Mesendoderm (in vitro differentiated cells): ENCODE measurements at regions not wholly inside any gene's neighbourhood (a gene's known extent, or its start where the extent isn't known, plus 50 kb on each side); places are given as distances from the start of the nearest gene placed in this dataset.

Experiments used
- DNase-seq: peaks from one replicate; pipeline ENCODE4 v3.0.0; 2013
- H2AK5ac ChIP-seq: 2 replicates; pipeline ENCODE4 v1.6.1; 2013; ENCODE audit warnings: low read length, inconsistent platforms
- H2BK120ac ChIP-seq: 2 replicates; pipeline ENCODE4 v1.6.1; 2013; ENCODE audit warnings: low read depth, mild to moderate bottlenecking, low read length, moderate library complexity, mixed read lengths
- H2BK15ac ChIP-seq: replicated peaks from 2 replicates; pipeline ENCODE4 v1.6.1; 2013; ENCODE audit warnings: low read depth, mild to moderate bottlenecking, moderate library complexity
- H2BK5ac ChIP-seq: 2 replicates; pipeline ENCODE4 v1.6.1; 2013; ENCODE audit warnings: low read length, inconsistent platforms
- H3K18ac ChIP-seq: 2 replicates; pipeline ENCODE4 v1.6.1; 2013; ENCODE audit warnings: mild to moderate bottlenecking, low read length, mixed read lengths
- H3K23ac ChIP-seq: one replicate; pipeline ENCODE4 v1.6.1; 2013; ENCODE audit warnings: low read length
- H3K27ac ChIP-seq: 2 replicates; pipeline ENCODE4 v1.5.1; 2013; ENCODE audit warnings: low read depth, mild to moderate bottlenecking, inconsistent platforms, low read length, moderate library complexity
- H3K27me3 ChIP-seq: 2 replicates; pipeline ENCODE4 v1.6.1; 2013; ENCODE audit warnings: low read length, control low read depth, mild to moderate bottlenecking, inconsistent platforms; ENCODE audit not compliant: insufficient read depth, poor library complexity
- H3K36me3 ChIP-seq: 2 replicates; pipeline ENCODE4 v1.6.1; 2013; ENCODE audit warnings: low read length, inconsistent platforms; ENCODE audit not compliant: control insufficient read depth, insufficient read depth
- H3K4ac ChIP-seq: one replicate; pipeline ENCODE4 v1.6.1; 2013; ENCODE audit warnings: low read depth, mild to moderate bottlenecking, low read length, moderate library complexity
- H3K4me1 ChIP-seq: 2 replicates; pipeline ENCODE4 v1.6.1; 2013; ENCODE audit warnings: low read depth, low read length, inconsistent platforms; ENCODE audit not compliant: control insufficient read depth
- H3K4me2 ChIP-seq: 2 replicates; pipeline ENCODE4 v1.6.1; 2013; ENCODE audit warnings: low read length
- H3K4me3 ChIP-seq: 2 replicates; pipeline ENCODE4 v1.5.1; 2013; ENCODE audit warnings: mild to moderate bottlenecking, low read length
- H3K56ac ChIP-seq: one replicate; pipeline ENCODE4 v1.6.1; 2013; ENCODE audit warnings: low read length
- H3K79me1 ChIP-seq: 2 replicates; pipeline ENCODE4 v1.6.1; 2013; ENCODE audit warnings: low read length, inconsistent platforms
- H3K79me2 ChIP-seq: 2 replicates; pipeline ENCODE4 v1.6.1; 2013; ENCODE audit warnings: mild to moderate bottlenecking, low read length; ENCODE audit not compliant: control insufficient read depth, insufficient read depth
- H3K9ac ChIP-seq: 2 replicates; pipeline ENCODE4 v1.6.1; 2013; ENCODE audit warnings: low read length, inconsistent platforms
- H4K5ac ChIP-seq: one replicate; pipeline ENCODE4 v1.6.1; 2013; ENCODE audit warnings: low read length
- H4K8ac ChIP-seq: one replicate; pipeline ENCODE4 v1.6.1; 2013; ENCODE audit warnings: low read depth, mild to moderate bottlenecking, control low read depth, low read length, moderate library complexity
- whole genome bisulfite sequencing: extraction: QIAGEN DNeasy Blood & Tissue Kit; methylation state at CpG from one replicate; pipeline ENCODE4 v1.1.7; 2013; ENCODE audit warnings: low lambda C conversion rate, missing lambda C conversion rate; ENCODE audit not compliant: insufficient coverage; ENCODE audit errors: extremely low coverage; 5-methylcytosine and 5-hydroxymethylcytosine counted together

DNA sequence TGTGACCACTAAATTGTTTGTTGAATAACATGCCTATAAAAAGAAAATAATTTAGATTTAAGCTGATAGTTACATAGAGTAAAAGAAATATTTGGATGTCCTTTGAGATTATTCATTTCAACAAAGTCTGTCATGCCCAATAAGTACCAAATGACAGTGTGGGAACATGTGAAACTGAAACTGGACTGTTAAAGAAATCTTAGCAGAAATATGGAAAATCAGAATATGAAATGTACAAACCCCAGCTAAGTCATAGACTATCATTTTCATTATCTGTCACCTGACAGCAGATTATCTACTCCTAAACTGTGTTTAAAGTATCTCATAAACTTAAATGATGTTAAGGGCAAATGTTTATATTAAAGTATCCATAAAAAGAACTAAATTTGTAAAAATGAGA lies 437.8 kb upstream of the FAM241A start:
- Histone ChIP-seq H2BK120ac (no peak overlapping the region), H3K4me2 (no peak overlapping the region), H2AK5ac (no peak overlapping the region), H2BK15ac (no peak overlapping the region), H3K79me1 (no peaks in the 10 kb centered on the region), H4K5ac (no peak overlapping the region), H3K27ac (no peak overlapping the region), H3K23ac (no peak overlapping the region), H3K56ac (no peak overlapping the region), H3K4me3 (no peak overlapping the region), H3K4ac (no peak overlapping the region), H3K4me1 (no peaks in the 10 kb centered on the region), H3K79me2 (no peaks in the 10 kb centered on the region), H2BK5ac (no peak overlapping the region), H3K18ac (no peak overlapping the region), H3K36me3 (no peaks in the 10 kb centered on the region), H3K27me3 (no peaks in the 10 kb centered on the region), H4K8ac (no peak overlapping the region), H3K9ac (no peak overlapping the region)
- no peak for DNase-seq

DNA sequence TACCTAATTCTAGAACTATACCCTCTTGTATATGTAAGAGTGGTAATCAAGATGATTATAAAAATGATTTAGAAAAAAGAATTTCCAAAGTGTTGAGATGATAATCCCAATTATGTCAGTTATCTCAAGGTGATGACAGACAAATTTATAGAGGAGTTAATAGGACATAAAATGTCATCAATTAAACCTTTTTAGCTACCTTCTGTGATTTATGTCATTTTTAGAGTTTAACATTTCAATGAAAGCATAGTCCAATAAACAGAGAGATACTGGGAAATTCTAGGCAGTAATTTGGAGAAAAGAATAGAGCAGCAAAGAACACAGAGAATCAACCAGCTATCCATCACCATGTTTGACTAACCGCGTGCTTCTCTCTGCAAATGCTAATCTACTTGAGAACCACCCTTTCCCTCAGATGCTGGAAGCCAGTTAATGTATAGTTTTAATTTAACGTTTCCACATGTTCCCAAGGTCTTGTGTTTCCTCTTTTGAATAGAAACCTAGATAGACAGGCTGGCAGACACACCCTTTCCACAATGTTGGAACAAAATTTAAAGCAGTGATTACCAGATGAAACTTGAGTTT lies 433.1 kb upstream of the FAM241A start:
- WGBS, result no CpG with 5 or more reads among the region's 3 CpGs
- H2BK15ac ChIP-seq, result no peak overlapping the region
- H3K18ac ChIP-seq, result no peak overlapping the region
- no peak for DNase-seq
- no peak overlapping the region for H4K8ac ChIP-seq
- no peaks in the 10 kb centered on the region for H3K36me3 ChIP-seq
- no peak overlapping the region for H3K4me2 ChIP-seq
- H3K4ac ChIP-seq, result no peak overlapping the region
- H3K9ac ChIP-seq, result no peak overlapping the region
- no peaks in the 10 kb centered on the region for H3K79me1 ChIP-seq
- H3K23ac ChIP-seq, result no peak overlapping the region
- no peaks in the 10 kb centered on the region for H3K79me2 ChIP-seq
- H3K56ac ChIP-seq, result no peak overlapping the region
- no peak overlapping the region for H2BK120ac ChIP-seq
- H3K4me3 ChIP-seq, result no peak overlapping the region
- H4K5ac ChIP-seq, result no peak overlapping the region
- H3K27me3 ChIP-seq, result no peaks in the 10 kb centered on the region
- no peaks in the 10 kb centered on the region for H3K4me1 ChIP-seq
- H3K27ac ChIP-seq, result no peak overlapping the region
- H2BK5ac ChIP-seq, result no peak overlapping the region
- no peak overlapping the region for H2AK5ac ChIP-seq

GRCh38 chr4:111713276-111713675 lies 432.0 kb upstream of the FAM241A start:
- Histone ChIP-seq H3K79me2 (no peaks in the 10 kb centered on the region), H3K18ac (no peak overlapping the region), H2BK15ac (no peak overlapping the region), H3K36me3 (no peaks in the 10 kb centered on the region), H3K4ac (no peak overlapping the region), H4K8ac (no peak overlapping the region), H4K5ac (no peak overlapping the region), H2AK5ac (no peak overlapping the region), H3K27me3 (no peaks in the 10 kb centered on the region), H3K4me1 (no peaks in the 10 kb centered on the region), H3K56ac (no peak overlapping the region), H2BK5ac (no peak overlapping the region), H3K9ac (no peak overlapping the region), H3K79me1 (no peaks in the 10 kb centered on the region), H3K4me2 (no peak overlapping the region), H3K4me3 (no peak overlapping the region), H3K23ac (no peak overlapping the region), H3K27ac (no peak overlapping the region), H2BK120ac (no peak overlapping the region)
- WGBS, result no CpG with 5 or more reads among the region's 3 CpGs
- no peak for DNase-seq

- H3K9ac ChIP-seq, result no peak overlapping the region
- H4K5ac ChIP-seq, result no peak overlapping the region
- no peak overlapping the region for H3K4ac ChIP-seq
- H4K8ac ChIP-seq, result no peak overlapping the region
- H3K36me3 ChIP-seq, result no peaks in the 10 kb centered on the region
- no peak overlapping the region for H3K4me2 ChIP-seq
- no peak overlapping the region for H2BK15ac ChIP-seq
- DNase-seq, result no peak
- H2BK120ac ChIP-seq, result no peak overlapping the region
- no peak overlapping the region for H3K4me3 ChIP-seq
- H2AK5ac ChIP-seq, result no peak overlapping the region
- no peaks in the 10 kb centered on the region for H3K4me1 ChIP-seq
- H3K79me2 ChIP-seq, result no peaks in the 10 kb centered on the region
- no peak overlapping the region for H2BK5ac ChIP-seq
- H3K18ac ChIP-seq, result no peak overlapping the region
- no peaks in the 10 kb centered on the region for H3K79me1 ChIP-seq
- no CpG with 5 or more reads among the region's 1 CpG for WGBS
- H3K27me3 ChIP-seq, result no peaks in the 10 kb centered on the region
- no peak overlapping the region for H3K27ac ChIP-seq
- H3K23ac ChIP-seq, result no peak overlapping the region
- H3K56ac ChIP-seq, result no peak overlapping the region
These were observed 427.3 kb upstream of the FAM241A start for GRCh38 chr4:111717921-111718320.

DNA sequence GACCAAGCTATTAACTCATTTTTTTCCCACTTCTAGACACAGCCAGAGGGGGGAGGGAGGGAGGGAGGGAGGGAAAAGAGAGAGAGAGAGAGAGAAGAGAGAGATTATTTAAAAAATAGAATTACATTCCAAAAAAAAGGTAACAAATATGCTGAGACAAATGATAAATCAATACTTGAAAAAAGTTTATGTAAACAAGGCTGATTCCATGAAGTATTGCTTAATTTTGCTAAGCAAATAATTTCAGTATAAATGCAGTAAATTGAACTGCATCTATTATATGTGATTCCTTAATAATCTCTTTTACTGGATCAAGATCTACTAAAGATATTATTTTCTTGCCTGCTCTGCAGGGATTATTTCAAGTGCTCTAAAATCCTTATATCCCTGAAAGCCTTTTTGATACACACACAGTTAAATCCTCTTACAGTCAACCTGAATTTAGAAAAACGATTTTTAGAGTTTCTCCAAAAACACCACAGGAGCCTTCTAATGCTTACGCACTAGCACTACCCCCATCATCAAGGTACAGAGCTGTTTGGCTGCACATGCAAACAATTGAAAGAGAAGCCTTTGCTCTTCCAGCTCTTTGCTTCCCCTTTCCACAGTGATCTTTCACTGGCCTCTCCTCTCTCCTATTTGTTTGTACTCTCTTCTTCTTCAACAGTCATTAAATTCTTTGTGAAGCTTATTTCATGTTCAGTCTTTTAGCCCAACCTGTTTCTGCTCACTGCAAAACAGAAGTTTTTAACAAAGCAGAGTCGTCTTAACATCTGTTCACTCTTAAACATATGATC lies 426.3 kb upstream of the FAM241A start:
- H3K27ac ChIP-seq, result no peak overlapping the region
- no peak overlapping the region for H3K9ac ChIP-seq
- no peak overlapping the region for H3K4me3 ChIP-seq
- no peaks in the 10 kb centered on the region for H3K79me2 ChIP-seq
- H2BK15ac ChIP-seq, result no peak overlapping the region
- H2AK5ac ChIP-seq, result no peak overlapping the region
- no peak overlapping the region for H4K5ac ChIP-seq
- H2BK5ac ChIP-seq, result no peak overlapping the region
- H3K18ac ChIP-seq, result no peak overlapping the region
- H3K4me2 ChIP-seq, result no peak overlapping the region
- no peak overlapping the region for H3K23ac ChIP-seq
- H3K79me1 ChIP-seq, result no peaks in the 10 kb centered on the region
- H3K4ac ChIP-seq, result no peak overlapping the region
- no peak overlapping the region for H3K56ac ChIP-seq
- no peak overlapping the region for H2BK120ac ChIP-seq
- H3K27me3 ChIP-seq, result no peaks in the 10 kb centered on the region
- DNase-seq, result no peak
- H3K36me3 ChIP-seq, result no peaks in the 10 kb centered on the region
- H3K4me1 ChIP-seq, result no peaks in the 10 kb centered on the region
- no peak overlapping the region for H4K8ac ChIP-seq
- no CpG with 5 or more reads among the region's 3 CpGs for WGBS

- WGBS, result no CpG with 5 or more reads among the region's 4 CpGs
These were observed 424.4 kb upstream of the FAM241A start for GRCh38 chr4:111720866-111721265.

More at GRCh38 chr4:111720866-111721265, 424.4 kb upstream of the FAM241A start:
- Histone ChIP-seq H2BK15ac (no peak overlapping the region), H3K9ac (no peak overlapping the region), H3K36me3 (no peaks in the 10 kb centered on the region), H3K56ac (no peak overlapping the region), H3K4ac (no peak overlapping the region), H3K4me2 (no peak overlapping the region), H2AK5ac (no peak overlapping the region), H3K18ac (no peak overlapping the region), H3K27ac (no peak overlapping the region), H3K4me3 (no peak overlapping the region), H3K79me1 (no peaks in the 10 kb centered on the region), H2BK5ac (no peak overlapping the region), H3K23ac (no peak overlapping the region), H4K5ac (no peak overlapping the region), H3K4me1 (no peaks in the 10 kb centered on the region), H2BK120ac (no peak overlapping the region), H3K79me2 (no peaks in the 10 kb centered on the region), H3K27me3 (no peaks in the 10 kb centered on the region), H4K8ac (no peak overlapping the region)
- no peak for DNase-seq
